Activated CD8-positive, alpha-beta memory T cell treated with anti-CD3 and anti-CD28 coated beads for 36 hours (primary cell): ENCODE measurements at regions not wholly inside any gene's neighbourhood (a gene's known extent, or its start where the extent isn't known, plus 50 kb on each side); places are given as distances from the start of the nearest gene placed in this dataset.

Source experiments
- CTCF ChIA-PET: fragments of 350-600 bp; sonication (Branson Sonifier 250); formaldehyde crosslinking; loops from one replicate; lab custom pipeline; 2021; ENCODE audit warnings: antibody characterized with exemption; lab: Charles Lee
- POLR2A ChIA-PET: fragments of 350-600 bp; sonication (Branson Sonifier 250); formaldehyde crosslinking; loops from one replicate; lab custom pipeline; 2021; ENCODE audit warnings: antibody characterized with exemption; lab: Charles Lee

DNA sequence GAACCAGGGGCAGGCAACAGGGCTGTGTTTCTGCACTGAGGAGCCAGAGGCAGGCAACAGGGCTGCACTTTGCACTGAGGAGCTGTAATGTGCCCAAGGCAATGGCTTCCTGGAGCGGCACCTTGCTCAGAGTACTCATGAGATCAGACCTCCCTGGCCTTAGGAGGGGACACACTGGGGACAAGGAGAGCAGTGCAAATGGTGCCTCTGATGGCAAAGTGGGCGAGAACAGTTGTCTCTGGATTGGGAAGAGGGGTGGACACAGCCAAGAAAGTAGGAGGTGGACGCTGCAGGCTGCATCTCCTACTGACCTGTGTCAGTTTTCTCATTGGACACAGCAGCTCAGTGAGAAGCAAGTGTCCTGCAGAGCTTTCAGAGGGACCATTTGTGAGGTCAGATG lies 1443.3 kb downstream of the TBC1D22A start:
- ChIA-PET CTCF (no interaction called here), POLR2A (no interaction called here)

DNA sequence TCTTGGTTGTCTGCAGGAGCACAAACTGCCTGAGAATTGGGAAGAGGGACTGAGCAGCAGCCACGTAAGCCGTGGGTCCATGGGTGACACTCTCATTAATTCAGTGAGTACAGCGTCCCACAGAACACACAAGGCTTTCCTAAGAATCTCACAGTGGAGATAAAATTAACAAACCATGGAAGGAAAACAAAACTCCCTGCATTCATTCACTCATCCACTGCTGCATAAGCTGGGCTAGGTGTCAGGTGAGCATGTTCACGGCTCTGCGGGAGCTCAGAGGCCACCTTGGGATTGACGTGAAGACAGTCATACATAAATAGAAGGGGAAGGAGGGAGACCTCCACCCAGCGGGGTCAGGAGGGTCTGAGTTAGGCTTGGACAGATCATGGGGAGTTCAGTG lies 1442.7 kb downstream of the TBC1D22A start:
- CTCF ChIA-PET, result no interaction called here
- POLR2A ChIA-PET, result no interaction called here

DNA sequence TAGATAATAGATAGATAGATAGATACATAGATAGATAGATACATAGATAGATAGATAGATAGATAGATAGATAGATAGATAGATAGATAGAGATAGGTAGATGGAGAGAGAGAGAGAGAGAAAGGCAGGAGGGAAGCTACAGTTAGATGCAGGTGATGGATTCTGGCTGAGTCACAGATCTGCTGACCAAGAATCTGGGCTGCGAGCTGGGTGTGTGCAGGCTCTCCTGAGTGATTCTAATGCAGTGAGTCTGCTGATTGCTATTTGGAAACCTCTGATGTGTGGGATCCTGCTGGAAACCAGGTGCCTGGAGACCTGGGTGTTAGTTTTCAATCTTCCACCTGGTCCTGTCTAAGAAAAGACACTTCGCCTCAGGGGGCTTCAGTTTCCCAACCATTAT lies 1441.8 kb downstream of the TBC1D22A start:
- POLR2A ChIA-PET, result no interaction called here
- CTCF ChIA-PET, result no interaction called here

DNA sequence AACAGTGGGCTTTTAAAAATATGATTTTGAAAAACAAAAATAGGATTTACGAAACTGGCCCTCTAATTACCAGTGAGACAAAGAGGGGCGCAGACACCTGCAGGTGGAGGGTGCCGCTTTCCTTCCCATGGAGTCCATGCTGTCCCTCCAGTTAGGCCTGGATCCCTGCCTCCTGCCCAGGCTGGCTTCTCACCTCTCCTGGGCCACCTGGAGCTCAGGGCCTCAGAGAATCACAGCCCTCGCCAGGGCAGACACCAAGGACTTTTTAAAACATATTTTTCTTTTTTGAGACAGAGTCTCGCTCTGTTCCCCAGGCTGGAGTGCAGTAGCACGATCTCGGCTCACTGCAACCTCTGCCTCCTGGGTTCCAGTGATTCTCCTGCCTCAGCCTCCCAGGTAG lies 1437.2 kb downstream of the TBC1D22A start:
- ChIA-PET CTCF (no interaction called here), POLR2A (no interaction called here)

DNA sequence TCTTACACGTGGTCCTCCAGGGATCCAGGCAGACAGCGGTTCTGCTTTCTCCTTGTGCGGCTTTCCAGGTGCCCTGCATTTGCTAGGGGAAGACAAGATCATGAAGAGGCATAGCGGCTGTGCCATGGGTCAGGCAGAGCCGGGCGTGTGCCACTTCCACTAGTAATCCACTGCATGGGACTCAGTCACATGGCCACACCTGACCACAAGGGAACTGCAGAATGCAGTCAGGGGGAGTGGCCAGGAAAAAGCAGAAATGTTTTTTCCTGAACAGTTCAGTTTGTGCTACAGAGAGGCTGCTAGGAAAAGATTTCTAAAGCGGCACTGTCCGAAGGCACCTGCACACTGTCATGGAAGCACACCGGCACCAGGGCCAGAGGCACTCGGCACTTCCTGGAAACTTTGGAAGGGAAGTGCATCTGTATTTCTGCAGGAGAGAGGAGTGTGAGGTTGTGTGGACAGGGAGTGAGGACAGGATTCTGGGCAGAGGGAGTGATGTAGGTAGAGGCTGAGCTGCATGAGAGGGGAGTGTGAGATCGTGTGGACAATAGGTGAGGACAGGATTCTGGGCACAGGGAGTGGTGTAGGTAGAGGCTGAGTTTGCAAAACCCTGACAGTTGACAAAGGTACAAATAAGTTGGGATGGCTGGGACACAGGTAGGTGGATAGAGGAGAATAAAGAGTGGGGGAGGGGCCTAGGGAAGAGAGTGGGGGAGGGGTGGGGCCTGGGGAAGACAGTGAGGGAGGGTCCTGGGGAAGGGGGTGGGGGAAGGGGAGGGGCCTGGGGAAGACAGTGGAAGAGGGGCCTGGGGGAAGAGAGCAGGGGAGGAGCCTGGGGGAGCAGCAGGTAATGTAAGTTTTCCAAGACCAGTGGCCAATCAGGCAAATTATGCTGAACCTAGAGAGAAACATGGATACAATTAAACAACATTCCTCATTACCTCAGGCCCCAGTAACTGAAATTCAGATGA lies 1436.3 kb downstream of the TBC1D22A start:
- POLR2A ChIA-PET, result no interaction called here
- CTCF ChIA-PET, result no interaction called here

DNA sequence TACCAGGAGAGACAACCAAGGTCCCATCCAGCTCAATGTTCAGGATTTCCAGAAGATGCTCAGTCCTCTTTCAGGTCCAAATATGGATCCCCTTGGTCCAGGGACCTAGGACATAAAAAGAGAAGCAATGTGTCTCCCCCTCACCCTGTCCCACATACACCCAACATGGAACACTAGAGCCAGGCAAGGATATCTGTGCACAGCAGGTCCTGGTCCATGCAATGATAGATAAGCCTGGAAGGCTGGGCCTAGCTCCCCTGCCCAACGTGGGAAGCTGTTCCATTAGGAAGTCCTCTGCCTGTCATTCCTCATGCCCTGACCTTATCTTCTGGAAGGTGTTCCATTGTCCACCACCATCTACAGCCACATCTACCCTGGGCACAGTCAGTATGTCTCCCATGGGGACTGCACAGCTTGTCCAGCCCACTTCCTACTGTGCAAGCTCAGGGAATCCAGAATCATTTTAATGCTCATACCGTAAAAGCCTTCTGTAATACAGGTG lies 1434.8 kb downstream of the TBC1D22A start:
- ChIA-PET CTCF (interaction anchor here (1.1 kb wide), 1 partner anchor 17 kb away, joined by 3 read pairs; no protein-coding TSS in a partner anchor), POLR2A (no interaction called here)

DNA sequence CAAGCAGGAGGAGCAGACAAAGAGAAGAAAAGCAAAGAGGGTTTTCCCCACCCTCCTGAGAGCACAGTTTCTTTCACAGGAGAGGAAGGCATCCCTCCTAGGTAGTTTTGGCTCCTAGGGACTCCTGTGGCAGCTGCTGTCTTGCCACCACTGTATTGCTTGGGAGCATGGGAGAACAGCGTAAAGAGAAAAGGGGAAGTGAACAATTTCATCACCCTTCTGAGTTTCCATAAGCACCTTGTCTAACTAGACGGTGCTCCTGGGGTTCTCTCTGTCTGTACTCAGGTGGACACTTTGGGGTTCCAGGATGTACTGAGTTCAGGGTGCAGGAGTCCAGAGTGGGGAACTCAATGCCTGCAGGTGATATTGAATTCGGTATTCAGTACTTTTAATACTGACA lies 1430.5 kb downstream of the TBC1D22A start:
- CTCF ChIA-PET, result no interaction called here
- POLR2A ChIA-PET, result no interaction called here

DNA sequence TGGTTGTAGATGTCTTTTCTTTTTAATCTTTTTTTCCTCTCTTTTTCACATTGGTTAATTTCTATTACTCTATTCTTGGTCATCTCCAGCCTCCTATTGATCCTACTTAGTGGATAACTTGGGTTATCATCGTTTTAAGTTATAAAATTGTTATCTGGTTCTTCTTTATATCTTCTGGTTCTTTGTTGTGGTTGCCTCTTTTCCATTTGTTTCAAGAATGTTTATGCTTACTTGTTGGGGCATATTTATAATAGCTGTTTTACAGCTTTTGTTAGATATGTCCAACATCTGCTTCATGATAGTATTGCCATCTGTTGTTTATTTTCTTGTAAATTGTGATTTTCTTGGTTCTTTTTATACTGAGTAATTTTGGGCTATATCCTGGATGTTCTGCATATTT lies 1429.6 kb downstream of the TBC1D22A start:
- POLR2A ChIA-PET, result no interaction called here
- CTCF ChIA-PET, result no interaction called here

DNA sequence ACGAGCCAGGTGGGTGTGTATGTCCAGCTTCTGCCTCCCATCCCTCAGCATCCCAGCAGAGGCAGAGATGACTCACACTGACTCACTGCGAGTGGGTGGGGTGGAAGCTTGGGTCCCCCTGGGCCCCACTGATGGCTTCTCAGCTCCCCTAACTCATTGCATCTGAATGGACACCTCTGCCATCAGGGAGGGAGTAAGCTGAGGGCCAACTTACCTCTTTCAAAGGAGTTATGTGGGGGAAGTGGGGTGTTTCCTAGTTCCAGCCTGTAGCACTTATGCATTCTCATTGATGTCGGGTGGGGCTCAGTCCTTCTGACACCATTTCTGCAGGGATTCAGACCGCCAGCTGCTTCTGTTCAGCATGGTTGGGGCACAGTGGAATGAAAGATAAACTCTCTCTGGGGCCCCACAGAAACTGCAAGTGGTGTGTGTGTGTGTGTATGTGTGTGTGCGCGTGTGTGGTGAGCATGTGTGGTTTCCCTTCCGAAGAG lies 1425.8 kb downstream of the TBC1D22A start:
- ChIA-PET POLR2A (no interaction called here), CTCF (no interaction called here)

DNA sequence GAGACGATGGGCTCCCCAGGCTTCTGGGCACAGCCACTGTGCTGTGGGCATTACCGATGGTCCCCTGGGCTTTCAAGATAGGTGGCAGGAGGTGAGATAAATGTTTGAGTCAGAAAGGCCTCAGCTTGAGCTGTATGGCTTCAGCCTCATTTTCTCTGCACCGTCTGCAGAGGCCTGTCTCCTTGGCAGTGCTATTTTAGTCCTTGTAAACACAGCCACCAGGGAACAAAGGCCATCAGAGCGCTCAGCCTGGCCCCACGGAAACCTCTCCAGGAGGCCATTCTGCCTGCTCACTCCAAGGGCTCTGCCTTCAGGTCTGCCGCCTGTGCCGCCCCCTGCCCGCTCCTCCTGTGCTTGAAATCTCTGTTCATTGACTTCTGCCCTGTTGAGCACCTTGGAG lies 1424.9 kb downstream of the TBC1D22A start:
- CTCF ChIA-PET, result no interaction called here

DNA sequence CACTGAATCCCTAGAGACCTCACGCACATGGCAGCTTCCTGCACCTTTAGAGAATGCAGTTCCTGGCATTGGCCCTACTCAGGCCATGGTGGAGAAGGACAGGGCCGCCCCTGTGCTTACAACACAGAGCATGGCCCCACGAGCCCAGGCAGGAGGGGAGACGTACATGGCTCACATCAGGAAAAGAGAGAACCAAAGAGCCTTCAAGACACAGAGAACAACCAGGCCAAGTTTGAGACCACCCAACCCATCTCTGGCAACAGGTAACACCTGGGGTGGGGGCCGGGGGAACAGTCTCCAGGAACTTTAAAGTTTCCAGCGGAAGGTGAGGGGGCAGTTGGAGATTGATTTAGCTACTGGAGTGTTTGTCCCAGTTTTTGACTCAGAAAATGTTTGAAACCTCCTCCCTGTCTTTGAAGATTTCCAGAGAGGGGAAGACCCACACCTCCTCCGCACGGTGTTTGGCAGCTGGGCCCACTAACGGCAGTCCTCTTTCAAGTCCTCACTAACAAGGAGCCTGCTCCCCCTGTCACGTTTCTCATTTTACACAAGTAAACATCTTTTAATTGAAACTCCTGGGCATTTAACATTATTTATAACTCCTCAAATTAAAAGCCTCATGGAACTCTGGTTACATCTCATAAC lies 1423.8 kb downstream of the TBC1D22A start:
- CTCF ChIA-PET, result no interaction called here
- POLR2A ChIA-PET, result no interaction called here

More for the DNA sequence above, 1424.9 kb downstream of the TBC1D22A start:
- POLR2A ChIA-PET, result no interaction called here

DNA sequence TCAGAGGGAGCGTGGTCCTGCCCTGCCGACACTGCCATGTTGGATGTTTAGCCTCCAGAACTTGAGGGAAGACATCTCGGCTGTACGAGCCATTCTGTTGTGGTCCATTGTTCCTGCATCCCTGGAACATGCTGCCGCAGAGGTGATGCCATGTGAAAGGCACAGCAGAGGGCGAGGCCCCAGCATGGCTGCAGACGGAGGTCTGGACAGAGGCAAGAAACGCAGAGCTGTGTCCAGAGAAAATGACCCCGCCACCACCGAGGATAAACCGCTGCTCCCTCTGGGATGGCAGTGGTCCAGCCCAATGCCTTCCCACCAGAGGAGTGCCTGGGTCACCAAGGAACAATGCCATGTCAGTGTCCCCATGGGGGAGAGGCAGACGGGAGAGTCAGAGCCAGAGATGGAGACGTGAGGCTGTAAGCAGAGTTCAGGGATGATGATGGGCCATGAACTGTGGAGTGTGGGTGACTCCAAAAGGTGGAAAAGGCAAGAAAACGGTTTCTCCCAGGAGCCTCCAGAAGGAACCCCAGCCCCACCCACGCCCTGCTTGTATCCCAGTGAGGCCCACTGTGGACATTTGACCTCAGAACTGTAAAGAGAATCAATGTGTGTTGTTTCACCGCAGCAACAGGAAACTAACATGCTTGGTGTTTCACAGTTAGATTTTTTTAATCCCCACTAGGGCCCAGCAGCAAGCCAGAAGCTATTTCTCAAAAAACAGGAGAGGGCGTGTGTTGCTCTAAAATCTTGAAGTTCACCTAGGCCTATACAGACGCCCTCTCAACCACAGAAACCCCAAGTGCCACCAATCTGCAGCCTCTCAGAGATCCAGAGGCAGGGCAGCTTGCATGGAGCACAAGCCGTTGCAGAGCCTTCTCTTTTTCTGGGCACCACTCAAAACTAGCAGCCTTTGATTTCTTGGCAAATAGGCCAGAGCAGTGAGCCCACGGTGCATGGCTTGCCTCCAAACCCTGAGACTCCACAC lies 1422.9 kb downstream of the TBC1D22A start:
- CTCF ChIA-PET, result no interaction called here
- POLR2A ChIA-PET, result no interaction called here

DNA sequence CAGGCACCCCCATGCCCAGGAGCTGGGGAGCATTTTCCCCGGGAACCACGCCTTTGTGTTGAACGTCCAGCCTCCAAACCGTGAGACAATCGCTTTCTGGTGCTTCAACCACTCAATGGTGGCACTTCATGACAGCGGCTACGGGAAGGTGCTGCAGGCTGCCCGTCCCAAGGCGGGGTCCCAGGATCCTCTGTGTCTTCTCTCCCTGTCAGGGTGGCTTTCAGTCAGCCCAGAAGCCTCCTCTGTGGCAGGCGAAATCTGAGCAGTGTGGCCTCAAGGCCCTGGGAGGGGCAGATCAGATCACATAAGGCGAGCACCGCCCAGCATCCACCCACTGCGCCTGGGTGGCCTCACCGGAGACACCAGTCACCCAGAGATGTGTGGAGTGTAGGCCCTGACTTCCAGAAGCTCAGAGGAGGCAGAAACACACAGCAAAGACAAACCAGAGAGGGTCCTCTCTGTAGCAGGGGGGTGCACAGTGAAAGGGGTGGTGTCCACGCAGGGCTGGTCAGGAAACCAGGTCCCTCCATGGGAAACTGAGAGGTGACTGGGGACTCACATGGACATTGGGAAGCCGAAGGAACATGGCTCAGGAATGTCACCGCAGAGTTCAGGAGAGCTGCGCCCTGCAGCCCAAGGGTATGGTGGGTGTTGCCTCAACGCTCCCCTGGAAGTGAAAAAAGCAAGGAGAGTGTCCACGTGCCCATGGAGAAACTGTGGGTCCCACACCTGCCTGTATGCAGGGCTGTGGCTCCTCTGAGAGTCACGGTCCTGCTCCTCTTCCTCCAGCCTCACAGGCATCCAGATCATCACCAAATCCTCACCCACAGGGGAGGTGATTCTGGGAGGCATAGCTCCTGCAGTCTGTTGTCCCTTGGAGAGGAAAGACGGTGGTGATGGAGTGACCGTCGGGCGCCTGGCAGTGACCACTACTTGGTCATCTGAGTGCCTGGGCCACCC lies 1420.7 kb downstream of the TBC1D22A start:
- CTCF ChIA-PET, result no interaction called here

DNA sequence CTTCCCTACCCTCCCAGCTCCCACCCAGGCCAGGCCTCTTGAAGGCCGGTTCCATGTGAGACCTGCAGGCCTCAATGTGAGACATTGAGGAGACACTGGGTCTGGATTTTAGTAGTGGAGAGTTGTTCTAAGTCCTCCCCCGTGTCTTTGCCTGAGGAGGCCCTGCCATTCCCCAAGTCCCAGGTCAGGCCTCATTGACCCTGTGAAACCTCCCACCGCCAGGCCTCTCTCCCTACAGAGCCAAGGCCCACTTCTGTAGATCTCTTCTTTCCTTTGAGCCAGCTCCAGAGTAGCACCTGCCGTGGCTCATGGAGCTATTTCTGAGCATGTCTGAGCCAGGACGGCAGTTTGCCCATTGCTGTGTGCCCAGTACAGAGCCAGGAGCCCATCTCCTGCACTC lies 1419.6 kb downstream of the TBC1D22A start:
- CTCF ChIA-PET, result no interaction called here
- POLR2A ChIA-PET, result no interaction called here

More for the DNA sequence above, 1420.7 kb downstream of the TBC1D22A start:
- POLR2A ChIA-PET, result no interaction called here

DNA sequence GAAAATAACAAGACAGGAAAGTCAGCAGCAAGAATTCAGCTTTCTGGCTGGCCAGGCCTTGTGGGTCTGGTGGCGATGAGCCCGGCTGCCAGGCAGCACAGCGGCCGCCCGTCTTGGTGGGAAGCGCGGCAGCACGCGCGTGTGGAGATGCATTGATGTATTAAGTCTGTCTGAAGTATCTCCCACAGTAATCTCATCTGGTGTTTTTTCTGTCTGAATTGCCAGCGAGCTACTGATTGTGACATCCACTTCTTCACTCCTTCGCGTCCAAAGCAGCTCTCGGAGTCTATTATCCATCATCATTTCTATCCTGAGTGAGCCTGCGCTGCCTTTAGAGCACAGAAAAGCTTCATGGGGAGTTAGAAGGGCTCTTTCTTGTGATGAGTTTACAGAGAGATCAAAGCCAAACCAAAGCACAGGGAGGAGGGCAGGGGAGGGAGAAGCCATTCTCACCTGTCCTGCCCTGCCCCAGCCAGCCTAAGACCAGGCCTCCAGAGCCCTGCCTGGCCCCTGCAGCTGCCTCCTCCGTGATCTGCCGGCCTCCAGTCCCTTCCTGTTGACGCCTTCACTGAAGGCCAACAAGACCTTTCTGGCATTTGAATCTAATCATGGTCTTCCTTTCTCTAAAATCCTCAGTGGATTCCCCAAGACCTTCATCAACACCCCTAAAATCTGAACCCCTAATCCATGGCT lies 1419.0 kb downstream of the TBC1D22A start:
- ChIA-PET CTCF (interaction anchor here (1.4 kb wide), 1 partner anchor 15 kb away, joined by 3 read pairs; no protein-coding TSS in a partner anchor), POLR2A (no interaction called here)

DNA sequence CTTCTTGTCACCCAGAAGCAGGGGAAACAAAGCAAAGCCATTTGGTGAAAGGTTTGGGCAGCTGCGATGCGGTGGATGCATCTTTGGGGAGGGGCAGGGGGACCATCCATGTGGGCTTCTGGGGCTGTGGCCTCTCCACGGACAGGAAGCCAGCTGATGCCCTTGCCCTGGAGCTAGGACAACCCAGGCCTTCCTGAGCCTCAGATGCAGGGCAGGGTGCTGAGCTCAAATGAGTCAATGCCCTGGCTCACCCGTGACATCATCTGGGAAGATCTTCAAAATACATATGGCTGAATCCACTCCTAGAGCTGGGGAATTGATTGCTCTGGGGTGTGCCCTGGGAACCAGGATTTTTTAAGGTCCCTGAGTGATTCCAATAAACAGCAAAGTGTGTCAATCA lies 1418.2 kb downstream of the TBC1D22A start:
- ChIA-PET CTCF (interaction anchor here (1.4 kb wide), 1 partner anchor 16 kb away, joined by 3 read pairs; no protein-coding TSS in a partner anchor), POLR2A (no interaction called here)
